Neural progenitor cell (in vitro differentiated cells): ENCODE measurements at regions not wholly inside any gene's neighbourhood (a gene's known extent, or its start where the extent isn't known, plus 50 kb on each side); places are given as distances from the start of the nearest gene placed in this dataset.

Experiments
- DNase-seq: peaks from one replicate; pipeline ENCODE4 v3.0.0-alpha.2; 2016; ENCODE audit warnings: low spot score
- H2AFZ ChIP-seq: fragments of 200-600 bp; sonication (generic); replicated peaks from 2 replicates; pipeline ENCODE4 v1.6.1; 2016; ENCODE audit warnings: antibody characterized with exemption
- H3F3A ChIP-seq: fragments of 200-600 bp; sonication (generic); 2 replicates; pipeline ENCODE4 v1.6.1; 2016; ENCODE audit warnings: antibody characterized with exemption, low read depth
- H3K27ac ChIP-seq: fragments of 200-600 bp; sonication (generic); 2 replicates; pipeline ENCODE4 v1.5.1; 2016; ENCODE audit warnings: mild to moderate bottlenecking
- H3K27me3 ChIP-seq: fragments of 200-600 bp; sonication (generic); 2 replicates; pipeline ENCODE4 v1.6.1; 2016; ENCODE audit warnings: mild to moderate bottlenecking, moderate library complexity
- H3K36me3 ChIP-seq: fragments of 200-600 bp; sonication (generic); 2 replicates; pipeline ENCODE4 v1.5.1; 2016
- H3K4me1 ChIP-seq: fragments of 200-600 bp; sonication (generic); 2 replicates; pipeline ENCODE4 v1.6.1; 2016; ENCODE audit warnings: mixed run types
- H3K4me2 ChIP-seq: fragments of 200-600 bp; sonication (generic); 2 replicates; pipeline ENCODE4 v1.6.1; 2016
- H3K4me3 ChIP-seq: fragments of 200-600 bp; sonication (generic); 2 replicates; pipeline ENCODE4 v1.5.1; 2016
- H3K79me2 ChIP-seq: fragments of 200-600 bp; sonication (generic); 2 replicates; pipeline ENCODE4 v1.6.1; 2016; ENCODE audit warnings: low read depth
- H3K9ac ChIP-seq: fragments of 200-600 bp; sonication (generic); 2 replicates; pipeline ENCODE4 v1.6.1; 2016
- H3K9me3 ChIP-seq: fragments of 200-600 bp; sonication (generic); 2 replicates; pipeline ENCODE4 v1.5.1; 2016; ENCODE audit warnings: low read depth
- H4K20me1 ChIP-seq: fragments of 200-600 bp; sonication (generic); 2 replicates; pipeline ENCODE4 v1.6.1; 2016; ENCODE audit warnings: low read depth
- H3K27ac Mint-ChIP-seq: 3 replicates; pipeline ENCODE4 v1.8.0; 2021; ENCODE audit warnings: mixed read lengths
- H3K27me3 Mint-ChIP-seq: 2 replicates; pipeline ENCODE4 v1.8.0; 2022; ENCODE audit warnings: low read depth, mild to moderate bottlenecking, inconsistent platforms, moderate library complexity, mixed read lengths; ENCODE audit not compliant: insufficient read depth
- H3K36me3 Mint-ChIP-seq: 3 replicates; pipeline ENCODE4 v1.8.0; 2021; ENCODE audit warnings: mixed read lengths
- H3K4me1 Mint-ChIP-seq: 3 replicates; pipeline ENCODE4 v1.8.0; 2021; ENCODE audit warnings: mixed read lengths
- H3K4me3 Mint-ChIP-seq: 3 replicates; pipeline ENCODE4 v1.8.0; 2021; ENCODE audit warnings: mild to moderate bottlenecking, moderate library complexity, mixed read lengths
- H3K9me3 Mint-ChIP-seq: 3 replicates; pipeline ENCODE4 v1.8.0; 2020; ENCODE audit warnings: mixed read lengths
- EZH2 ChIP-seq: fragments of 200-600 bp; sonication (generic); IDR thresholded peaks from 2 replicates; pipeline ENCODE4 v1.6.1; 2017; ENCODE audit warnings: antibody characterized with exemption, mild to moderate bottlenecking, moderate library complexity
- EZH2phosphoT487 ChIP-seq: fragments of 200-600 bp; sonication (generic); IDR thresholded peaks from 2 replicates; pipeline ENCODE4 v1.6.1; 2017; ENCODE audit warnings: antibody characterized with exemption
- TF ChIP-seq, protein P1 (sequence below): fragments of 200-600 bp; sonication (generic); IDR thresholded peaks from 2 replicates; pipeline ENCODE4 v1.5.1; 2017; ENCODE audit warnings: antibody characterized with exemption, mild to moderate bottlenecking

DNA sequence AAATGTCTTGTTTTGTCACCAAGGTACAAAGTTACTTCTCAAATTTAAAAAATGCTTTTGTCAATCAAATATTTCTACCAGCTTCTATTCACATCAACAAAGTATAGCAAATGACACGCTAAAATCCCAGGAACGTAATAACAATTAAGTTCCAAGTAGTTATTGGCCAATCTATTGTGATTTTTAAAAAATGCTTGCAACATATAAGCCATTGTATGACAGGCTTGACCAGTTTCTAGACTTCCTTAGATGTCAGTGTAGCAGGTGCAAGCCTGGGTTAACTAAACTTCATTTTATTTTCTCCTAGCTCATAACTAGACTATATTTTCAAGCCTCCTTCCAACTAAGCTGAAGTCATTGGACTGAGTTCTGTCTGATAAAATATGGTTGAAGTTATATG lies 494.5 kb upstream of the PKN2 start:
- no peak for DNase-seq
- Histone ChIP-seq H3K4me2 (no peak overlapping the region), H4K20me1 (no peaks in the 10 kb centered on the region), H3K4me1 (peaks cover 5% of the 10 kb centered on the region), H3K79me2 (no peaks in the 10 kb centered on the region), H2AFZ (no peak overlapping the region), H3K27ac (no peak overlapping the region), H3K4me3 (no peak overlapping the region), H3K36me3 (no peaks in the 10 kb centered on the region), H3K9ac (no peak overlapping the region), H3F3A (no peaks in the 10 kb centered on the region), H3K27me3 (no peaks in the 10 kb centered on the region), H3K9me3 (no peaks in the 10 kb centered on the region)
- no peak overlapping the region for H3K4me3 Mint-ChIP-seq
- TF ChIP-seq EZH2phosphoT487, result no peak
- H3K36me3 Mint-ChIP-seq, result no peaks in the 10 kb centered on the region
- no peaks in the 10 kb centered on the region for H3K4me1 Mint-ChIP-seq
- no peaks in the 10 kb centered on the region for H3K9me3 Mint-ChIP-seq
- no peak overlapping the region for H3K27ac Mint-ChIP-seq
- peaks cover 2% of the 10 kb centered on the region for H3K27me3 Mint-ChIP-seq

DNA sequence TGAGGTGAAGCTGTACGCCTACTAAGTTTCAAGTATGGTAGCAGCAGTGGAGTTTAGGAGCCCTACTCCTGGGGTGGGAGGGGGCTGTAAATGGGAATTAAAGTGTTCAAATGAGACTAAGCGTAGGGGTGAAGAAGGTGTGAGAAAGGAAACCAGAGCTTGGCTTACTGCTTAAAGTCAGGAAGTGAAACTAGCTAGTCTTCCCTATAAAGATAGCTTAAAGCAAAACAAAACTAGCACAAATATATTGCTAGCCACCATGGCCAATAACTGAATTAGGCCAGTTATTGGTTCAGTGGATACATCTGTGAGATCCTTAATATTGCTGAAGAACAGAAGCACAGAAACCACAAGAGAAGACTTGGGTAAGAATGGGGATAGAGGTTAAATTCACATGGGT lies 492.2 kb upstream of the PKN2 start:
- H4K20me1 ChIP-seq, result no peaks in the 10 kb centered on the region
- Mint-ChIP-seq H3K4me3 (no peak overlapping the region), H3K9me3 (no peaks in the 10 kb centered on the region), H3K36me3 (no peaks in the 10 kb centered on the region), H3K27me3 (no peaks in the 10 kb centered on the region), H3K27ac (no peak overlapping the region), H3K4me1 (no peaks in the 10 kb centered on the region)
- peaks cover 2% of the 10 kb centered on the region for H3K4me1 ChIP-seq
- no peaks in the 10 kb centered on the region for H3K79me2 ChIP-seq
- no peak overlapping the region for H3K4me3 ChIP-seq
- H3K27me3 ChIP-seq, result no peaks in the 10 kb centered on the region
- no peaks in the 10 kb centered on the region for H3K36me3 ChIP-seq
- TF ChIP-seq EZH2 (no peak), EZH2phosphoT487 (no peak)
- TF ChIP-seq, protein P1, sequence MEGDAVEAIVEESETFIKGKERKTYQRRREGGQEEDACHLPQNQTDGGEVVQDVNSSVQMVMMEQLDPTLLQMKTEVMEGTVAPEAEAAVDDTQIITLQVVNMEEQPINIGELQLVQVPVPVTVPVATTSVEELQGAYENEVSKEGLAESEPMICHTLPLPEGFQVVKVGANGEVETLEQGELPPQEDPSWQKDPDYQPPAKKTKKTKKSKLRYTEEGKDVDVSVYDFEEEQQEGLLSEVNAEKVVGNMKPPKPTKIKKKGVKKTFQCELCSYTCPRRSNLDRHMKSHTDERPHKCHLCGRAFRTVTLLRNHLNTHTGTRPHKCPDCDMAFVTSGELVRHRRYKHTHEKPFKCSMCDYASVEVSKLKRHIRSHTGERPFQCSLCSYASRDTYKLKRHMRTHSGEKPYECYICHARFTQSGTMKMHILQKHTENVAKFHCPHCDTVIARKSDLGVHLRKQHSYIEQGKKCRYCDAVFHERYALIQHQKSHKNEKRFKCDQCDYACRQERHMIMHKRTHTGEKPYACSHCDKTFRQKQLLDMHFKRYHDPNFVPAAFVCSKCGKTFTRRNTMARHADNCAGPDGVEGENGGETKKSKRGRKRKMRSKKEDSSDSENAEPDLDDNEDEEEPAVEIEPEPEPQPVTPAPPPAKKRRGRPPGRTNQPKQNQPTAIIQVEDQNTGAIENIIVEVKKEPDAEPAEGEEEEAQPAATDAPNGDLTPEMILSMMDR, result no peak
- no peaks in the 10 kb centered on the region for H3K9me3 ChIP-seq
- no peak overlapping the region for H3K4me2 ChIP-seq
- no peaks in the 10 kb centered on the region for H3F3A ChIP-seq
- H2AFZ ChIP-seq, result no peak overlapping the region
- no peak overlapping the region for H3K9ac ChIP-seq
- DNase-seq, result no peak
- H3K27ac ChIP-seq, result no peak overlapping the region

DNA sequence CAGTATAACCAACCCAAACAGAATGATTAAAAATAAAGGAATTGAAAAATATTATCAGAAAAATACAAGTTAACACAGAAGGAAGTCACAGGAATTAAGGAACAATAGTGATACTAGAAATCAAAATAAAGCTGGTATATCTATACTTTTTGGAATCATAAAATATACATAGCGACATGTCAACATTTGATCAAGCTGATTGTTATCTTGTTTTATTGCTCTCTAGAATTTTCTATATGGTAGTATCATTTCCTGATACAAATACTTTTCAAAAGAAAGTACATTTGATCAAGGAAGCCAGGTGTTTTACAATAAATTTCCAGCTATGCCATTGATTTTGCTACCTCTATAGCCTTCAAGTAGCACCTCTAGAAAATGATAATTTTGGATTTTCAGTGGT lies 489.5 kb upstream of the PKN2 start:
- Histone ChIP-seq H3K9ac (no peak overlapping the region), H2AFZ (no peak overlapping the region), H3K27me3 (no peaks in the 10 kb centered on the region), H3K79me2 (no peaks in the 10 kb centered on the region), H3K4me3 (no peak overlapping the region), H3K4me1 (no peaks in the 10 kb centered on the region), H3K36me3 (no peaks in the 10 kb centered on the region), H3F3A (no peaks in the 10 kb centered on the region), H3K27ac (no peak overlapping the region), H4K20me1 (no peaks in the 10 kb centered on the region), H3K9me3 (no peaks in the 10 kb centered on the region), H3K4me2 (no peak overlapping the region)
- Mint-ChIP-seq H3K27me3 (no peaks in the 10 kb centered on the region), H3K4me1 (no peaks in the 10 kb centered on the region), H3K36me3 (no peaks in the 10 kb centered on the region), H3K27ac (no peak overlapping the region), H3K9me3 (no peaks in the 10 kb centered on the region), H3K4me3 (no peak overlapping the region)
- TF ChIP-seq EZH2phosphoT487, result no peak
- TF ChIP-seq, protein P1, result no peak
- TF ChIP-seq EZH2, result no peak
- no peak for DNase-seq

DNA sequence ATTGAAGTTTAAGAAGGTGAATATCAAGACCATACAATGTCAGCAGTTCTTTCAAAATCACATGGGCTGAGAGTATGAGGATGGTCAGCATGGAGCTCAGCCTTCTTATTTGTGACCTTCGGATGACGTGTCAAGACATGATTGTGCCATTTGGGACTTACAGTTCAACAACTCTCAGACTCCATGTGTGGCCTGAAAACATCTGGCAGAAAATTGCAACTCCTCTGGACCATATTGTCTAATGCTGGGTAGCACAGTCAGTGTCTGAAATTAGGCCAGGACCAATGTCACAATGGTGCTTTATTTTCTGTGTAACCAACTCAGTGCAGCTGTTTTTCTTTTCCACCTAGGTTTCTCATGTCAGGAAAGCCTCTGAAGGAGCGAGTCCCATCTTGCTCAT lies 483.5 kb upstream of the PKN2 start:
- Histone ChIP-seq H3F3A (no peaks in the 10 kb centered on the region), H3K4me2 (no peak overlapping the region), H3K36me3 (no peaks in the 10 kb centered on the region), H3K4me3 (no peak overlapping the region), H3K27me3 (no peaks in the 10 kb centered on the region), H2AFZ (no peak overlapping the region), H3K4me1 (no peaks in the 10 kb centered on the region), H3K27ac (no peak overlapping the region), H3K9me3 (no peaks in the 10 kb centered on the region), H3K79me2 (no peaks in the 10 kb centered on the region), H3K9ac (no peak overlapping the region), H4K20me1 (no peaks in the 10 kb centered on the region)
- H3K4me1 Mint-ChIP-seq, result no peaks in the 10 kb centered on the region
- TF ChIP-seq EZH2, result no peak
- no peak for TF ChIP-seq EZH2phosphoT487
- TF ChIP-seq, protein P1, result no peak
- H3K36me3 Mint-ChIP-seq, result no peaks in the 10 kb centered on the region
- DNase-seq, result no peak
- no peak overlapping the region for H3K27ac Mint-ChIP-seq
- H3K27me3 Mint-ChIP-seq, result no peaks in the 10 kb centered on the region
- no peak overlapping the region for H3K4me3 Mint-ChIP-seq
- H3K9me3 Mint-ChIP-seq, result no peaks in the 10 kb centered on the region
